ENCODE measurements at regions not wholly inside any gene's neighbourhood (a gene's known extent, or its start where the extent isn't known, plus 50 kb on each side); places are given as distances from the start of the nearest gene placed in this dataset.

DNA sequence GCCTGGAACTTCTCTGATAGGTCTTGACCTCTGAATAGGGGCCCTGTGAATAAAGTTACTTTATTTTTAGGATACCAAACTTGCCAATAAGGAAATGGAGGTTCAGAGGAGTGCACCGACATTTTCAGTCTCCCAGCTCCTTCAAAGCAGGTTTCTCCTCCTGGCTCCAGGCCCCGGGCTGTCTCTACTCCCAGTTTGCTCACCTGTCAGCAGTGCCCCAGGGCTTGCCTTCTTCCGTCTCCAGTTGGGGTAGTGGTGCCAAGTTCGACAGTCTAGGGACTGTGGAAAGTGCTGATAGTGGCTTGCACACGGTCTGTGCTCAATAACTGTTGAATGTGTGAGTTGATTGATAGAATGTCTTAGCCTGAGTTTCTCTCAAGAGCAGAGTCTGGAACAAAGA is 149.2 kb downstream of the ACTL8 start:
- TF ChIP-seq, protein P1, sequence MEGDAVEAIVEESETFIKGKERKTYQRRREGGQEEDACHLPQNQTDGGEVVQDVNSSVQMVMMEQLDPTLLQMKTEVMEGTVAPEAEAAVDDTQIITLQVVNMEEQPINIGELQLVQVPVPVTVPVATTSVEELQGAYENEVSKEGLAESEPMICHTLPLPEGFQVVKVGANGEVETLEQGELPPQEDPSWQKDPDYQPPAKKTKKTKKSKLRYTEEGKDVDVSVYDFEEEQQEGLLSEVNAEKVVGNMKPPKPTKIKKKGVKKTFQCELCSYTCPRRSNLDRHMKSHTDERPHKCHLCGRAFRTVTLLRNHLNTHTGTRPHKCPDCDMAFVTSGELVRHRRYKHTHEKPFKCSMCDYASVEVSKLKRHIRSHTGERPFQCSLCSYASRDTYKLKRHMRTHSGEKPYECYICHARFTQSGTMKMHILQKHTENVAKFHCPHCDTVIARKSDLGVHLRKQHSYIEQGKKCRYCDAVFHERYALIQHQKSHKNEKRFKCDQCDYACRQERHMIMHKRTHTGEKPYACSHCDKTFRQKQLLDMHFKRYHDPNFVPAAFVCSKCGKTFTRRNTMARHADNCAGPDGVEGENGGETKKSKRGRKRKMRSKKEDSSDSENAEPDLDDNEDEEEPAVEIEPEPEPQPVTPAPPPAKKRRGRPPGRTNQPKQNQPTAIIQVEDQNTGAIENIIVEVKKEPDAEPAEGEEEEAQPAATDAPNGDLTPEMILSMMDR (IDR thresholded peaks at IDR 0.05): no peak
- TF ChIP-seq POLR2A (IDR thresholded peaks at IDR 0.05): no peak
